SK-N-SH treated with all-trans-retinoic acid at 6 μM for 48 hours (cell line): ENCODE measurements at regions not wholly inside any gene's neighbourhood (a gene's known extent, or its start where the extent isn't known, plus 50 kb on each side); places are given as distances from the start of the nearest gene placed in this dataset.

Experiments
- ATAC-seq: fragments of 200-7000 bp; cut with Tn5 transposase; 3 replicates; pipeline ENCODE4 v1.9.1; 2020; ENCODE audit warnings: mild to moderate bottlenecking, moderate library complexity
- ARNTL ChIP-seq: fragments of 450-650 bp; formaldehyde crosslinking; IDR thresholded peaks from 2 replicates; pipeline ENCODE4 v1.5.0; 2020; ENCODE audit warnings: low read depth, mild to moderate bottlenecking, moderate library complexity, borderline replicate concordance
- BACH2 ChIP-seq: fragments of 250-450 bp; sonication (Bioruptor Pico); IDR thresholded peaks from 2 replicates; pipeline ENCODE4 v1.9.0; 2021; ENCODE audit warnings: mild to moderate bottlenecking, borderline replicate concordance
- CREB5 ChIP-seq: fragments of 250-450 bp; sonication (Bioruptor Pico); IDR thresholded peaks from 2 replicates; pipeline ENCODE4 v1.5.1; 2020; ENCODE audit warnings: low read depth, mild to moderate bottlenecking, moderate library complexity
- CSDC2 ChIP-seq: fragments of 250-450 bp; sonication (Bioruptor Pico); IDR thresholded peaks from 2 replicates; pipeline ENCODE4 v1.5.0; 2020; ENCODE audit warnings: mild to moderate bottlenecking, moderate library complexity
- CSRNP3 ChIP-seq: fragments of 250-450 bp; sonication (Bioruptor Pico); IDR thresholded peaks from 2 replicates; pipeline ENCODE4 v1.5.1; 2021; ENCODE audit warnings: mild to moderate bottlenecking, moderate library complexity
- GLIS3 ChIP-seq: fragments of 250-450 bp; sonication (Bioruptor Pico); IDR thresholded peaks from 2 replicates; pipeline ENCODE4 v1.5.0; 2020; ENCODE audit warnings: mild to moderate bottlenecking, moderate library complexity
- ISL1 ChIP-seq: fragments of 250-450 bp; sonication (Bioruptor Pico); IDR thresholded peaks from 2 replicates; pipeline ENCODE4 v2.1.2; 2022; ENCODE audit warnings: mild to moderate bottlenecking, moderate library complexity
- OSR1 ChIP-seq: fragments of 250-450 bp; sonication (Bioruptor Pico); IDR thresholded peaks from 2 replicates; pipeline ENCODE4 v1.8.0; 2022; ENCODE audit warnings: moderate library complexity, mild to moderate bottlenecking, inconsistent platforms
- POU6F1 ChIP-seq: fragments of 250-450 bp; sonication (Bioruptor Pico); IDR thresholded peaks from 2 replicates; pipeline ENCODE4 v1.8.0; 2021; ENCODE audit warnings: low read depth, mild to moderate bottlenecking, moderate library complexity, borderline replicate concordance
- PPARA ChIP-seq: fragments of 250-450 bp; sonication (Bioruptor Pico); IDR thresholded peaks from 2 replicates; pipeline ENCODE4 v1.5.0; 2020; ENCODE audit warnings: mild to moderate bottlenecking, borderline replicate concordance
- RARB ChIP-seq: fragments of 250-450 bp; sonication (Bioruptor Pico); IDR thresholded peaks from 2 replicates; pipeline ENCODE4 v1.8.0; 2021; ENCODE audit warnings: mild to moderate bottlenecking, moderate library complexity
- SNAI2 ChIP-seq: fragments of 250-450 bp; sonication (Bioruptor Pico); IDR thresholded peaks from 2 replicates; pipeline ENCODE4 v1.5.0; 2020; ENCODE audit warnings: mild to moderate bottlenecking, moderate library complexity
- TCF4 ChIP-seq: fragments of 250-450 bp; sonication (Bioruptor Pico); IDR thresholded peaks from 2 replicates; pipeline ENCODE4 v1.8.0; 2021; ENCODE audit warnings: mild to moderate bottlenecking, moderate library complexity, borderline replicate concordance
- TOX ChIP-seq: fragments of 250-450 bp; sonication (Bioruptor Pico); IDR thresholded peaks from 2 replicates; pipeline ENCODE4 v1.8.0; 2021; ENCODE audit warnings: mild to moderate bottlenecking, moderate library complexity, borderline replicate concordance
- ZC3H10 ChIP-seq: fragments of 250-450 bp; sonication (Bioruptor Pico); IDR thresholded peaks from 2 replicates; pipeline ENCODE4 v1.5.1; 2021; ENCODE audit warnings: mild to moderate bottlenecking, moderate library complexity
- ZFP3 ChIP-seq: fragments of 250-450 bp; sonication (Bioruptor Pico); IDR thresholded peaks from 2 replicates; pipeline ENCODE4 v1.5.0; 2020; ENCODE audit warnings: mild to moderate bottlenecking, moderate library complexity
- ZFP30 ChIP-seq: fragments of 450-650 bp; formaldehyde crosslinking; IDR thresholded peaks from 2 replicates; pipeline ENCODE4 v1.5.0; 2022; ENCODE audit warnings: mild to moderate bottlenecking, moderate library complexity
- ZNF565 ChIP-seq: fragments of 450-650 bp; formaldehyde crosslinking; conservative IDR thresholded peaks from 2 replicates; pipeline ENCODE4 v1.5.0; 2020; ENCODE audit warnings: low read depth, mild to moderate bottlenecking, moderate library complexity
- ZNF70 ChIP-seq: fragments of 450-650 bp; formaldehyde crosslinking; IDR thresholded peaks from 2 replicates; pipeline ENCODE4 v1.5.0; 2020; ENCODE audit warnings: mild to moderate bottlenecking, moderate library complexity
- ZNF8 ChIP-seq: fragments of 450-650 bp; formaldehyde crosslinking; IDR thresholded peaks from 2 replicates; pipeline ENCODE4 v1.5.0; 2020; ENCODE audit warnings: mild to moderate bottlenecking, moderate library complexity
- TF ChIP-seq, protein P1 (sequence below): fragments of 250-450 bp; sonication (Bioruptor Pico); IDR thresholded peaks from 2 replicates; pipeline ENCODE4 v1.5.0; 2020; ENCODE audit warnings: mild to moderate bottlenecking, moderate library complexity

GRCh38 chr5:14062178-14062577 is 81.0 kb upstream of the TRIO start:
- no peak for TF ChIP-seq ZC3H10 (CRISPR knock-in tag)
- TF ChIP-seq ISL1 (CRISPR knock-in tag), result no peak
- TF ChIP-seq ZNF565 (CRISPR knock-in tag), result no peak
- TF ChIP-seq ZFP30, result no peak
- no peak for TF ChIP-seq CSRNP3 (CRISPR knock-in tag)
- no peak for TF ChIP-seq ZNF70
- no peak for TF ChIP-seq TOX
- no peak for TF ChIP-seq CREB5 (CRISPR knock-in tag)
- no peak for TF ChIP-seq OSR1
- no peak for TF ChIP-seq RARB (CRISPR knock-in tag)
- no peak for TF ChIP-seq POU6F1 (CRISPR knock-in tag)
- TF ChIP-seq GLIS3 (CRISPR knock-in tag), result no peak
- TF ChIP-seq, all 23 proteins: peak for 0
- ATAC-seq, result no peak

DNA sequence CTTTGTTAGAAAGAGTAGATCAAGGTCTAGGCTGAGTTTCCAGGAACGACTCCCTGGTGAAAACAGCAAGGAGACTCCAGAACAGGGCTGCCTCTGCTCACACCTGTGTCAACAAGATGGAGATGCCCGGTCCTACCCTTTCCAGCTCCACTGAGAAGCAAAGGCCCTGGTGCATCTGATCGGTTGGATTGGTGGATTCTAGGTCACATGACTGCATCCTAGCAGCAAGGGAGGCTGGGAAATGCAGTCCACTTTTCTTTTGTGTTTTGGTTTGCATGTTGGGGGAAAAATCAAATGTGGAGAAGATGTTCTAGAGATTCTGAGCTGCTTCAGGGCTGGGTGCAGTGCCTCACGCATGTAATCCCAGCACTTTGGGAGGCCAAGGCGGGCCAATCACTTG is 82.0 kb upstream of the TRIO start:
- ATAC-seq, result peak; percentile 40; the same call in 1 of the 3 replicates
- TF ChIP-seq, protein P1, sequence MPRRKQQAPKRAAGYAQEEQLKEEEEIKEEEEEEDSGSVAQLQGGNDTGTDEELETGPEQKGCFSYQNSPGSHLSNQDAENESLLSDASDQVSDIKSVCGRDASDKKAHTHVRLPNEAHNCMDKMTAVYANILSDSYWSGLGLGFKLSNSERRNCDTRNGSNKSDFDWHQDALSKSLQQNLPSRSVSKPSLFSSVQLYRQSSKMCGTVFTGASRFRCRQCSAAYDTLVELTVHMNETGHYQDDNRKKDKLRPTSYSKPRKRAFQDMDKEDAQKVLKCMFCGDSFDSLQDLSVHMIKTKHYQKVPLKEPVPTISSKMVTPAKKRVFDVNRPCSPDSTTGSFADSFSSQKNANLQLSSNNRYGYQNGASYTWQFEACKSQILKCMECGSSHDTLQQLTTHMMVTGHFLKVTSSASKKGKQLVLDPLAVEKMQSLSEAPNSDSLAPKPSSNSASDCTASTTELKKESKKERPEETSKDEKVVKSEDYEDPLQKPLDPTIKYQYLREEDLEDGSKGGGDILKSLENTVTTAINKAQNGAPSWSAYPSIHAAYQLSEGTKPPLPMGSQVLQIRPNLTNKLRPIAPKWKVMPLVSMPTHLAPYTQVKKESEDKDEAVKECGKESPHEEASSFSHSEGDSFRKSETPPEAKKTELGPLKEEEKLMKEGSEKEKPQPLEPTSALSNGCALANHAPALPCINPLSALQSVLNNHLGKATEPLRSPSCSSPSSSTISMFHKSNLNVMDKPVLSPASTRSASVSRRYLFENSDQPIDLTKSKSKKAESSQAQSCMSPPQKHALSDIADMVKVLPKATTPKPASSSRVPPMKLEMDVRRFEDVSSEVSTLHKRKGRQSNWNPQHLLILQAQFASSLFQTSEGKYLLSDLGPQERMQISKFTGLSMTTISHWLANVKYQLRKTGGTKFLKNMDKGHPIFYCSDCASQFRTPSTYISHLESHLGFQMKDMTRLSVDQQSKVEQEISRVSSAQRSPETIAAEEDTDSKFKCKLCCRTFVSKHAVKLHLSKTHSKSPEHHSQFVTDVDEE (CRISPR knock-in tag), result no peak
- TF ChIP-seq PPARA (CRISPR knock-in tag) (no peak), ARNTL (CRISPR knock-in tag) (no peak), TCF4 (CRISPR knock-in tag) (no peak), CSDC2 (no peak), SNAI2 (no peak), ZNF8 (CRISPR knock-in tag) (no peak), OSR1 (no peak)

GRCh38 chr5:14060218-14060617 is 82.9 kb upstream of the TRIO start:
- ATAC-seq, result no peak

GRCh38 chr5:14059810-14060209 is 83.3 kb upstream of the TRIO start:
- ATAC-seq, result no peak
- TF ChIP-seq, protein P1 (CRISPR knock-in tag), result no peak
- TF ChIP-seq POU6F1 (CRISPR knock-in tag) (no peak), ISL1 (CRISPR knock-in tag) (no peak), ZNF8 (CRISPR knock-in tag) (no peak), CSRNP3 (CRISPR knock-in tag) (no peak), ZNF70 (no peak), RARB (CRISPR knock-in tag) (no peak), TCF4 (CRISPR knock-in tag) (no peak), CSDC2 (no peak), SNAI2 (no peak), ZFP30 (no peak), ZNF565 (CRISPR knock-in tag) (no peak), GLIS3 (CRISPR knock-in tag) (no peak), ZFP3 (no peak), OSR1 (no peak), BACH2 (CRISPR knock-in tag) (no peak)

More at GRCh38 chr5:14060218-14060617, 82.9 kb upstream of the TRIO start:
- no peak for TF ChIP-seq TCF4 (CRISPR knock-in tag)
